SU-DHL-6 (cell line): ENCODE measurements at regions not wholly inside any gene's neighbourhood (a gene's known extent, or its start where the extent isn't known, plus 50 kb on each side); places are given as distances from the start of the nearest gene placed in this dataset.

Source experiments
- EZH2phosphoT487 ChIP-seq: fragments of 200-600 bp; sonication (generic), shearing (Covaris generic); conservative IDR thresholded peaks from 2 replicates; pipeline ENCODE4 v1.6.1; 2018; ENCODE audit warnings: mild to moderate bottlenecking, antibody characterized with exemption, low read length, moderate library complexity, mixed read lengths
- TF ChIP-seq, protein P1 (sequence below): fragments of 200-600 bp; sonication (generic); IDR thresholded peaks from one replicate; pipeline ENCODE4 v1.5.1; 2017; ENCODE audit warnings: antibody characterized with exemption, mild to moderate bottlenecking, low read length, moderate library complexity; ENCODE audit not compliant: insufficient read depth, poor library complexity, severe bottlenecking

DNA sequence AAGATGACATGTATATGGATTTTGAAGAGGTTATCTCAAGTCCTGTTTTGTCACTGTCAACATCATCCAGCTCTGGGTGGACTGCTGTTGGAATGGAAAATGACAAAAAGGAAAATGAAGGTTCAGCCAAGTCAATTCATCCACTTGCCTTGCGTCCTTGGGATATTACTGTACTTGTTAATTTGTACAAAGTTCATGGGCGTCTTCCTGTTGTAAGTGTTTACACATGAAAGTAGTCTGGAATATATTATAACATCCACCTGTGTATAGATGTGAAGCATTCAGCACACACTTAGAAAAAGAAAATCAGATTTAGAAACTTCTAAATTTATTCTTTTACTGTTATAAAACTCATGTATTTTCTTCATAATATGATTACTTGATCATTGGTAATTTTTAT is 67.2 kb downstream of the BLTP1 start:
- TF ChIP-seq, protein P1, sequence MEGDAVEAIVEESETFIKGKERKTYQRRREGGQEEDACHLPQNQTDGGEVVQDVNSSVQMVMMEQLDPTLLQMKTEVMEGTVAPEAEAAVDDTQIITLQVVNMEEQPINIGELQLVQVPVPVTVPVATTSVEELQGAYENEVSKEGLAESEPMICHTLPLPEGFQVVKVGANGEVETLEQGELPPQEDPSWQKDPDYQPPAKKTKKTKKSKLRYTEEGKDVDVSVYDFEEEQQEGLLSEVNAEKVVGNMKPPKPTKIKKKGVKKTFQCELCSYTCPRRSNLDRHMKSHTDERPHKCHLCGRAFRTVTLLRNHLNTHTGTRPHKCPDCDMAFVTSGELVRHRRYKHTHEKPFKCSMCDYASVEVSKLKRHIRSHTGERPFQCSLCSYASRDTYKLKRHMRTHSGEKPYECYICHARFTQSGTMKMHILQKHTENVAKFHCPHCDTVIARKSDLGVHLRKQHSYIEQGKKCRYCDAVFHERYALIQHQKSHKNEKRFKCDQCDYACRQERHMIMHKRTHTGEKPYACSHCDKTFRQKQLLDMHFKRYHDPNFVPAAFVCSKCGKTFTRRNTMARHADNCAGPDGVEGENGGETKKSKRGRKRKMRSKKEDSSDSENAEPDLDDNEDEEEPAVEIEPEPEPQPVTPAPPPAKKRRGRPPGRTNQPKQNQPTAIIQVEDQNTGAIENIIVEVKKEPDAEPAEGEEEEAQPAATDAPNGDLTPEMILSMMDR: no peak
- no peak for TF ChIP-seq EZH2phosphoT487
